ENCODE measurements at regions not wholly inside any gene's neighbourhood (a gene's known extent, or its start where the extent isn't known, plus 50 kb on each side); places are given as distances from the start of the nearest gene placed in this dataset.

DNA sequence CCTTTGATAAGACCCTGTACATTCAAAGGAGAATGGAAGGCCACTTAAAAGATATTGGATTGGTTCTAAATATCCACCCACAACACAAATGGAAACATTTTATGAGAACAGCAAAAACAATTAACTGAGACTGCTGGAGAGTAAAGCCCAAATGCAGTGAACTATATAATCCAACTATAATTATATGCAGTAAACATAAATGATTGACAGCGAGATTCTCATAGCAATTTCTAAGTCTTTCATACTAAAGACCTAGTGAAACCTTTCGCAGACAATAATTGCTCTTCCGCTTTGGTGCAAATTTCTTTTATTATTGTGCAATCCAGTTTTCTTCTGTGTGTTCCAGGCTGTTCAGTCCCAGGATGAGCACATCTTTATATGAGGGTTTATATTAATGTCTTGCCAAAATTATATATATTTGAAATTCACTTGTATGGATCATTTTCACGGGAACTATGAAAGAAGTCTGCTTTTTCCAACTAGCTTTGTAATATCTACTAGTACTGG is 190.9 kb downstream of the ST6GAL2 start:
- TF ChIP-seq L3MBTL2 (conservative IDR thresholded peaks at IDR 0.05) (no peak), TARDBP (IDR thresholded peaks at IDR 0.05) (no peak), CTBP1 (IDR thresholded peaks at IDR 0.05; ENCODE audit: borderline replicate concordance) (no peak), FOXA1 (IDR thresholded peaks at IDR 0.05) (no peak), SP1 (IDR thresholded peaks at IDR 0.05) (no peak), FOXM1 (IDR thresholded peaks at IDR 0.05; ENCODE audit: borderline replicate concordance) (no peak)
- TF ChIP-seq, protein P1, sequence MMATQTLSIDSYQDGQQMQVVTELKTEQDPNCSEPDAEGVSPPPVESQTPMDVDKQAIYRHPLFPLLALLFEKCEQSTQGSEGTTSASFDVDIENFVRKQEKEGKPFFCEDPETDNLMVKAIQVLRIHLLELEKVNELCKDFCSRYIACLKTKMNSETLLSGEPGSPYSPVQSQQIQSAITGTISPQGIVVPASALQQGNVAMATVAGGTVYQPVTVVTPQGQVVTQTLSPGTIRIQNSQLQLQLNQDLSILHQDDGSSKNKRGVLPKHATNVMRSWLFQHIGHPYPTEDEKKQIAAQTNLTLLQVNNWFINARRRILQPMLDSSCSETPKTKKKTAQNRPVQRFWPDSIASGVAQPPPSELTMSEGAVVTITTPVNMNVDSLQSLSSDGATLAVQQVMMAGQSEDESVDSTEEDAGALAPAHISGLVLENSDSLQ (IDR thresholded peaks at IDR 0.05): no peak
